Panc1 (cell line): ENCODE measurements at regions not wholly inside any gene's neighbourhood (a gene's known extent, or its start where the extent isn't known, plus 50 kb on each side); places are given as distances from the start of the nearest gene placed in this dataset.

Source experiments
- POLR2AphosphoS5 ChIP-seq: IDR thresholded peaks from 2 replicates; pipeline ENCODE4 v1.6.1; 2012; ENCODE audit warnings: mild to moderate bottlenecking, low read depth, low read length, moderate library complexity
- TF ChIP-seq, protein P1 (sequence below): fragments of 450-650 bp; IDR thresholded peaks from 2 replicates; pipeline ENCODE4 v1.5.1; 2017; ENCODE audit warnings: mild to moderate bottlenecking
- TF ChIP-seq, protein P2 (sequence below), 2 experiments: IDR thresholded peaks; 2 replicates each; pipeline ENCODE4 v1.6.1; 2011 to 2012; ENCODE audit warnings: low read depth in 2 of 2, control low read depth in 1 of 2, low read length in 1 of 2, mild to moderate bottlenecking in 1 of 2, moderate library complexity in 1 of 2; ENCODE audit not compliant: insufficient read depth in 1 of 2

DNA sequence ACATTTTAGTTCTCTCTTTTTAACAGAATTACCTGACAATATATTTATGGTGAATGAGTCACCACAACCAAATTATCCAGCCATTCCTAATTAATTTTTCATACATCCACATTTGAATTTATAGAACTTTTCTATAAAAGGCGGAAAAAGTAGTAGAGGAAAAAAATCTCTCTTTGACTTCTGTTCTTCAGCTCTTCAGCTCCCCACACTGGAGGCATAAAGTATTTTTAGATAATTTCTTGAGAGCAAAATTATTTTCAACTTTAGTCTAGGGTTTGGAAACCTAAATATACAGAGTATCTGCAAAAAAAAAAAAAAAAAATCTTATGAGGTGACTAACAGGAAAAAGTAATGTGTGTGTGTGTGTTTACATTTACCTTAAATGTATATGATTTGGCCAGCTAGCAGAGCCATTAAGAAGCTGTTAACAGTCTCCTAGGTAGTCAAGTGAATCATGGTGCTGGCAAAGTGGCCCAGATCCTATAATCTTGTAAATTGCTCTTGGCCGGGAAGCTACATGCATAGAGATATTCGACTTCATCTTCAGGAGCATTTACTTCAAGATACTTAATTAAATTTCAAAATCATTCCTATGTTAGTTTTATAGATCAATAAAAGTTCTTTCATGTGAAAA is 383.1 kb upstream of the STEAP1 start:
- TF ChIP-seq, protein P1, sequence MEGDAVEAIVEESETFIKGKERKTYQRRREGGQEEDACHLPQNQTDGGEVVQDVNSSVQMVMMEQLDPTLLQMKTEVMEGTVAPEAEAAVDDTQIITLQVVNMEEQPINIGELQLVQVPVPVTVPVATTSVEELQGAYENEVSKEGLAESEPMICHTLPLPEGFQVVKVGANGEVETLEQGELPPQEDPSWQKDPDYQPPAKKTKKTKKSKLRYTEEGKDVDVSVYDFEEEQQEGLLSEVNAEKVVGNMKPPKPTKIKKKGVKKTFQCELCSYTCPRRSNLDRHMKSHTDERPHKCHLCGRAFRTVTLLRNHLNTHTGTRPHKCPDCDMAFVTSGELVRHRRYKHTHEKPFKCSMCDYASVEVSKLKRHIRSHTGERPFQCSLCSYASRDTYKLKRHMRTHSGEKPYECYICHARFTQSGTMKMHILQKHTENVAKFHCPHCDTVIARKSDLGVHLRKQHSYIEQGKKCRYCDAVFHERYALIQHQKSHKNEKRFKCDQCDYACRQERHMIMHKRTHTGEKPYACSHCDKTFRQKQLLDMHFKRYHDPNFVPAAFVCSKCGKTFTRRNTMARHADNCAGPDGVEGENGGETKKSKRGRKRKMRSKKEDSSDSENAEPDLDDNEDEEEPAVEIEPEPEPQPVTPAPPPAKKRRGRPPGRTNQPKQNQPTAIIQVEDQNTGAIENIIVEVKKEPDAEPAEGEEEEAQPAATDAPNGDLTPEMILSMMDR, result peak; percentile 22; the same call in 1 of the 2 replicates
- TF ChIP-seq, protein P2, sequence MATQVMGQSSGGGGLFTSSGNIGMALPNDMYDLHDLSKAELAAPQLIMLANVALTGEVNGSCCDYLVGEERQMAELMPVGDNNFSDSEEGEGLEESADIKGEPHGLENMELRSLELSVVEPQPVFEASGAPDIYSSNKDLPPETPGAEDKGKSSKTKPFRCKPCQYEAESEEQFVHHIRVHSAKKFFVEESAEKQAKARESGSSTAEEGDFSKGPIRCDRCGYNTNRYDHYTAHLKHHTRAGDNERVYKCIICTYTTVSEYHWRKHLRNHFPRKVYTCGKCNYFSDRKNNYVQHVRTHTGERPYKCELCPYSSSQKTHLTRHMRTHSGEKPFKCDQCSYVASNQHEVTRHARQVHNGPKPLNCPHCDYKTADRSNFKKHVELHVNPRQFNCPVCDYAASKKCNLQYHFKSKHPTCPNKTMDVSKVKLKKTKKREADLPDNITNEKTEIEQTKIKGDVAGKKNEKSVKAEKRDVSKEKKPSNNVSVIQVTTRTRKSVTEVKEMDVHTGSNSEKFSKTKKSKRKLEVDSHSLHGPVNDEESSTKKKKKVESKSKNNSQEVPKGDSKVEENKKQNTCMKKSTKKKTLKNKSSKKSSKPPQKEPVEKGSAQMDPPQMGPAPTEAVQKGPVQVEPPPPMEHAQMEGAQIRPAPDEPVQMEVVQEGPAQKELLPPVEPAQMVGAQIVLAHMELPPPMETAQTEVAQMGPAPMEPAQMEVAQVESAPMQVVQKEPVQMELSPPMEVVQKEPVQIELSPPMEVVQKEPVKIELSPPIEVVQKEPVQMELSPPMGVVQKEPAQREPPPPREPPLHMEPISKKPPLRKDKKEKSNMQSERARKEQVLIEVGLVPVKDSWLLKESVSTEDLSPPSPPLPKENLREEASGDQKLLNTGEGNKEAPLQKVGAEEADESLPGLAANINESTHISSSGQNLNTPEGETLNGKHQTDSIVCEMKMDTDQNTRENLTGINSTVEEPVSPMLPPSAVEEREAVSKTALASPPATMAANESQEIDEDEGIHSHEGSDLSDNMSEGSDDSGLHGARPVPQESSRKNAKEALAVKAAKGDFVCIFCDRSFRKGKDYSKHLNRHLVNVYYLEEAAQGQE (IDR thresholded peaks at IDR 0.05; ENCODE audit: insufficient read depth in 1 of 2, low read depth in 2 of 2, low read length in 1 of 2), result no peak
- TF ChIP-seq POLR2AphosphoS5, result no peak
